GM12892 (cell line): ENCODE measurements at regions not wholly inside any gene's neighbourhood (a gene's known extent, or its start where the extent isn't known, plus 50 kb on each side); places are given as distances from the start of the nearest gene placed in this dataset.
"Not testable (repeated sequence)": the region's sequence is repeated elsewhere in the genome, so short reads cannot be mapped to it uniquely, and the experiment has no call there.

Experiments
- POLR2A ChIP-seq: IDR thresholded peaks from 2 replicates; pipeline ENCODE4 v1.6.1; 2011; ENCODE audit warnings: low read depth, low read length, control low read depth
- POLR2AphosphoS5 ChIP-seq: IDR thresholded peaks from 2 replicates; pipeline ENCODE4 v1.6.1; 2011; ENCODE audit warnings: low read depth, low read length, control low read depth

DNA sequence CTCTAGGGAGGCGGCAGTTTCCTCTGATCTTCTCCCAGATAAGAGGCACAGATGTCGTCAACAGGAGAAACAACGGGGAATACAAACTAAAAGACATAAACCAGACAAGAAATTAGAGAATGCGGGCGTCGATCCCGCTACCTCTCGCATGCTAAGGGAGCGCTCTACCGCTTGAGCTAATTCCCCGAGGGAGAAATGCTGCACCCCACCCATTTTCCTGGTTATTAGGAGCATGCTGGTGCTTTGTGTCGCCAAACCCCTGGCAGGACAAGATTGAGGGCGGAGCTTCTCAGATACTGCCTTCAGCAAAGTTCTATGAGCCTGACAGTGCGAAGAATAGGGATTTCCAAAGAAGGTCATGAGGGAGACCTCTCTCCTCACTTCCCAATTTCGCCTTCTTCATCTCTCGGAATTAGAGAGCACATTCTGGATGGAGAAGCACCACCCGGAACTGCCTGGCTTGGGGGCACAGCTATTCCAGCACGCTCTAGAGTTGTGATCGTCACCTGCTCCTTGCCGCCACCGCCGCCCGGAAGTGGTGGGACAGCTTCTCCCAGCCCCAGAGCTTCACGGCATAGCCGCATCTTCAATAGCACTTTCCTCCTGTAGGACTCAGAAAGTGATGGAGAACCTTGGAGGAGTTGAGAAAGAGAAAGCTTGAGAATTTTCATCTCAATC is 475.4 kb downstream of the PRIM2 start:
- not testable (repeated sequence) for TF ChIP-seq POLR2AphosphoS5, POLR2A
